DND-41 (cell line): ENCODE measurements at regions not wholly inside any gene's neighbourhood (a gene's known extent, or its start where the extent isn't known, plus 50 kb on each side); places are given as distances from the start of the nearest gene placed in this dataset.

ENCODE experiments used
- EZH2 ChIP-seq: IDR thresholded peaks from 3 replicates; pipeline ENCODE4 v1.6.1; 2012; ENCODE audit warnings: borderline replicate concordance, low read depth, mild to moderate bottlenecking, moderate library complexity, low read length, inconsistent platforms; ENCODE audit not compliant: severe bottlenecking
- TF ChIP-seq, protein P1 (sequence below): IDR thresholded peaks from 2 replicates; pipeline ENCODE4 v1.5.1; 2012; ENCODE audit warnings: borderline replicate concordance, low read length, moderate library complexity, mild to moderate bottlenecking; ENCODE audit not compliant: poor library complexity, severe bottlenecking; ENCODE audit errors: extremely low read depth

DNA sequence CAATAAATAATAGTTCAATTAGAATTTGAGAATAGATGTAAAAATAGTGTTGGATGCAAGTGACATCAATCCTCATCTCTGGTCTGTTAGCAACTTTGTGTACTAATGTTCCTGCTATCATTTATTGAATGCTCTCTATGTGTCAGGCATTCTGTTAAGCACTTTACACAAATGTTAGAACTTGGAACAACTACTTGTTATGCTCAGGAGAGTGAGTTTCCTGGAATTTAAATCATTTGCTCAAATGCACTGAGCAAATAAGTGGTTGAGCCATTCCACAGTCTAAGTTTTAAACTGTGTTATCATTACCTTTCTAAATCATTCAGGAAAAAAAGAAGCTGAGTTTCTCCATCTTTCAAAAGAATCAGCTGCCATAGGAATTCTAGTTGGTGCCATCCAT, 1327.3 kb upstream of the GOT2 start:
- TF ChIP-seq, protein P1, sequence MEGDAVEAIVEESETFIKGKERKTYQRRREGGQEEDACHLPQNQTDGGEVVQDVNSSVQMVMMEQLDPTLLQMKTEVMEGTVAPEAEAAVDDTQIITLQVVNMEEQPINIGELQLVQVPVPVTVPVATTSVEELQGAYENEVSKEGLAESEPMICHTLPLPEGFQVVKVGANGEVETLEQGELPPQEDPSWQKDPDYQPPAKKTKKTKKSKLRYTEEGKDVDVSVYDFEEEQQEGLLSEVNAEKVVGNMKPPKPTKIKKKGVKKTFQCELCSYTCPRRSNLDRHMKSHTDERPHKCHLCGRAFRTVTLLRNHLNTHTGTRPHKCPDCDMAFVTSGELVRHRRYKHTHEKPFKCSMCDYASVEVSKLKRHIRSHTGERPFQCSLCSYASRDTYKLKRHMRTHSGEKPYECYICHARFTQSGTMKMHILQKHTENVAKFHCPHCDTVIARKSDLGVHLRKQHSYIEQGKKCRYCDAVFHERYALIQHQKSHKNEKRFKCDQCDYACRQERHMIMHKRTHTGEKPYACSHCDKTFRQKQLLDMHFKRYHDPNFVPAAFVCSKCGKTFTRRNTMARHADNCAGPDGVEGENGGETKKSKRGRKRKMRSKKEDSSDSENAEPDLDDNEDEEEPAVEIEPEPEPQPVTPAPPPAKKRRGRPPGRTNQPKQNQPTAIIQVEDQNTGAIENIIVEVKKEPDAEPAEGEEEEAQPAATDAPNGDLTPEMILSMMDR, result no peak
- TF ChIP-seq EZH2, result no peak
